ENCODE measurements at regions not wholly inside any gene's neighbourhood (a gene's known extent, or its start where the extent isn't known, plus 50 kb on each side); places are given as distances from the start of the nearest gene placed in this dataset.
"Not testable (repeated sequence)": the region's sequence is repeated elsewhere in the genome, so short reads cannot be mapped to it uniquely, and the experiment has no call there.

DNA sequence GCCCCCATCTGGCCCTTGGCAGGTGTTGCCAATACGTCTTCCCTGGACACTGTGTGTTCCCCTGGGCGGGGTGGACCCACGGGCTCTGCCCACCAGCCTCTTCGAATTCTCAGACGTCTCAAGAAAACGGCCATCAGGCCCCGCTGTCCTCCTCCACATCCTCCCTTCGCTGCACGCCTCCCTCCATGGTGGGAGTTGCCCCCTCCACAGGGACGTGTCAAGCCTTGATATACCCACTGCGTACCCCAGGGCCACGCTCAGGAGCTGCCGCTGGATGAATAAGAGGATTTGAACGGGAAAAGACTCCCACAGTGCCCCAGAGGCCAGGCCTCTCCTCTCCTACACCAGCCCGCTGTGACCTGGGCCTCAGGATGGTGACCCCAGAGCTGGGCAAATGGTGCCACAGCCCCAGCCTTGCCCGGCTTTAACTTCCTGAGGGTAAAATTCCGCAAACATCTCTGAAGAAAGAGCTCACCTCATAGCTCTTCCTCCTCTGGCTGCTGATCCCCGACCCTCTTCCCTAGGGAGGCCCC is 399.3 kb upstream of the MYT1L start:
- DNase-seq, result no peak

GRCh38 chr2:2729246-2729645 is 398.2 kb upstream of the MYT1L start:
- DNase-seq, result no peak

DNA sequence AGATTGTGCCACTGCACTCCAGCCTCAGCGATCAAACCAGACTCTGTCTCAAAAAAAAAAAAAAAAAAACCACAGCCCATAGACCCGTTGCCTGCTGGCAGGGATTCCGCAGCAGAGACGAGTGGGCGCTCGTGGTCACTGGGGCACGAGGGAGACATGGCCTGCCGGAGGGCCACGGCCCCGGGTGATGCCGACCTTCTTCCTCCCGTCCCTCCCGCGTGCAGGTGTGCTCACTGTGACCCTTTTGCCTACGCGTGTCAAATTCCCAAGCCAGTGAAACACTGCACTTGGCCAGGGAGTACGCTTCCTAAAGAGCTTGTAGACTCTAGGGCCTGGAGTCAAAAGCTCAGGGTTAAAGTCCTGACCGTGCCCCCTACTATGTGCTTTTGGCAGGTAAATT is 397.6 kb upstream of the MYT1L start:
- DNase-seq, result no peak

- no peak for DNase-seq
These were observed 396.9 kb upstream of the MYT1L start for GRCh38 chr2:2727876-2728511.

- DNase-seq, result no peak
These were observed 395.1 kb upstream of the MYT1L start for GRCh38 chr2:2726163-2726562.

GRCh38 chr2:2723064-2723463 is 392.0 kb upstream of the MYT1L start:
- no peak for DNase-seq

DNA sequence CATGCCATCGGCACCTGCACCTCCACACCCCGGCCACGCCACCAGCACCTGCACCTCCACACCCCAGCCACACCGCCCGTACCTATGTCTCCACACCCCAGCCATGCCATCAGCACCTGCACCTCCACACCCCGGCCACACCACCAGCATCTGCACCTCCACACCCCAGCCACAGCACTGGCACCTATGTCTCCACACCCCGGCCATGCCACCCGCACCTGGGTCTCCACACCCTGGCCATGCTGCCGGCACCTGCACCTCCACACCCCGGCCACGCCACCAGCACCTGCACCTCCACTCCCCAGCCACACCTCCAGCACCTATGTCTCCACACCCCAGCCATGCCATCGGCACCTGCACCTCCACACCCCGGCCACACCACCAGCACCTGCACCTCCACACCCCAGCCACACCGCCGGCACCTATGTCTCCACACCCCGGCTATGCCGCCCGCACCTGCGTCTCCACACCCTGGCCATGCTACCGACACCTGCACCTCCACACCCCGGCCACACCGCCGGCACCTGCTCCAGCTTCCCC is 390.3 kb upstream of the MYT1L start:
- DNase-seq, result no peak

GRCh38 chr2:2720806-2721205 is 389.7 kb upstream of the MYT1L start:
- DNase-seq, result not testable (repeated sequence)

GRCh38 chr2:2720351-2720750 is 389.3 kb upstream of the MYT1L start:
- no peak for DNase-seq

- no peak for DNase-seq
These were observed 388.7 kb upstream of the MYT1L start for GRCh38 chr2:2719781-2720180.

DNA sequence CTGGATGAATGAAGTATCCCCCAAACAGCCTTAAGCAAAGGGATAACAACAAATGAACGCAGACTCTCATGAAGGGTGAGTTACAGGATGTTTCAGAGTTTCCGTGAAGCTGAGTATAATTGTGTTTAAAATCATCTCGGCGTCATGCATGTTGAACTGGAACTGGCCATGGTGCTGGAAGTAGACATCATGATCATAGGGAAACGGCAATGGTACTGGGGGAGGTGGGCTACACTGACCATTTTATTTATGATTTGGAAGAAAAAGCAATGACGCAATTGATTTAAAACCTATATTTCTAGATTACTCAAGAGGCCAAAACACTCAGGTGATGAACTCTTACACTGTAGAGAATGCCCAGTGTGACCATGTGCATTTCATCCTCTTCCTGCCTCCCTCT is 387.9 kb upstream of the MYT1L start:
- DNase-seq, result no peak

- no peak for DNase-seq
These were observed 386.3 kb upstream of the MYT1L start for GRCh38 chr2:2717406-2717805.

DNA sequence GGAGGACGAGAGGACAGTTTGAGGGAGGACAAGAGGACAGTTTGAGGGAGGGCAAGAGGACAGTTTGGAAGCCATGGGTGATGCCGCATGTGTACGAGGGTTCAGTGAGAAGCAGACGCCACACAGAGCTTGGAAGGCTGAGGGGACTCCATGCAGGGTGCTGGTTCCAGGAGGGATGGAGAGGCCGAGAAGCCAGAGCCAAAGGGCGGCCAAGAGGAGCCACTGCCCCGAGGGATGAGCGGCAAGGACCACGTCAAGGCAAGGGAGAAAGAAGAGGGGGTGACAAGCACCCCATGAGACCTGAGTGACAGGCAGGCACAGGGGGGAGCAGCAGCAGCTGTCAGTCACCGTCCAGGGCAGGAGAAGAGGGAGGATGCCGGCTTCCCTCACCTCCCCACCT is 385.7 kb upstream of the MYT1L start:
- DNase-seq, result no peak

- DNase-seq, result no peak
These were observed 384.2 kb upstream of the MYT1L start for GRCh38 chr2:2715036-2715818.

DNA sequence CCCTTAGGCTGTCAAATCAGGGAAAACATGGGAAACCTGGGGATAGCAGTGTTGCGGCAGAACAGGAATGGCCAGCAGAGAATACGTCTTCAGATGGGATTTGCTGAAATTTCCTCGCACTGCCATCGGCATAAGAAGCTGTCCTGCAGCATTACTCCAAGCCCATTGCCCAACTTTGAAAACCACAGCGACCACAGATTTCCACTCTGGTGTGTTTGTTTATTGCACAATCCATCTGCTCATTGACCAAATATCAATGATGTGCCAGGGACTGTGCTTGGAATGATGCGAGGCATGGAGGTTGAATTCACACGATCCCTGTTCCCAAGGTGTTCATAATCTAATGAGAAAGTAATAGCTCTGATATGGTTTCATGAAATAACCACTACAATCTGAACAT is 383.3 kb upstream of the MYT1L start:
- no peak for DNase-seq

- DNase-seq, result no peak
These were observed 378.3 kb upstream of the MYT1L start for GRCh38 chr2:2709431-2709770.

- DNase-seq, result no peak
These were observed 377.7 kb upstream of the MYT1L start for GRCh38 chr2:2708575-2709430.

- DNase-seq, result no peak
These were observed 376.3 kb upstream of the MYT1L start for GRCh38 chr2:2707206-2707991.

DNA sequence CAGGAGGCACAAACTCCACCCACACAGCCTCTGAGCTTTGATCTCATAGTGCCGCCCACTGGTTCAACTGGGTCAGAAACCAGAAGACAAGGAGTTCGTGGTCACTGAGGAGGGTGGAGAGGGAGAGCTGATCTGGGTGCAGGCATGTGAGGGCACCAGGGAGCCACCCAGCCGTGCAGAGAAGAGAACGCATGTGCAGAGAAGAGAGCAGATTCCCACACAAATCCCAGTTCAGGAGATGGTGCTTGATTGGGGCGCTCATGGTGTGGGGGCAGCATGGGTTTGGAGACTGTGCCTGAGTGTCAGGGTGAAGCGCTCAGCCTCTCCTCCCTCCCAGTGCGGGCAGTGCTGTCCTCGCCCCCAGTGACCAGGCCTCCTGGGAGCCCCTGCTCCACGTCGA is 375.2 kb upstream of the MYT1L start:
- DNase-seq, result no peak

GRCh38 chr2:2705871-2706270 is 374.8 kb upstream of the MYT1L start:
- no peak for DNase-seq

DNA sequence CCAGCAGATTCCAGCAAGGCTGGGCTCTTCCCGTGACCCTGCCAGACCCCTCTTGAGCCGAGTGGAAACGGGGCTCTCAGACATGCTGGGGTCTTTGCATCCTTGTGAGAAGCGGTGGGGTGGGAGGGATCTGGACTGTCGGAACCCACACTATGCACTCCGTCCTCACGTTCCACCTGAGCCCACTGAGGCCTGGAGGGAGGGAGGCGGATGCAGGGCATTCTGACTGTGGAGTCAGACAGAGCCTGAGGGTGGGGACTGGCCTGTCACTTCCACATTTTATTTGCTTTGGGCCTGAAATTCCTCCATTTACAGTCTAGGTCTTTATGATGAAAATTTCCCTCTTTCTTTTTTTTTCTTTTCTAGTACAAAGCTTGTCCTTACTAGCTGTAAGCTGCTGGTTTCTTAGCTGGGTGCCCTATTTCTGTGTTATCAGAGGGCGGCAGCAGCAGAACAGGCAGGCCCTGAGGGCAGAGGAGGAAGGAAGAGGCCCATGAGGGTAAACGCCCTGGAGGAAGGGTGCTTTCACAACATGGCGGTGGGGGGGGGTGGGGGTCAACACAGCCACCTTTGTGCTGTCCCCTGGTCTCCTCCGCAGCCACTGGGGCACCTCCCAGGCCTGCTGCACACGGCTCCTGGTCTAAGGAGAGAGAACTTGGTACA is 373.5 kb upstream of the MYT1L start:
- DNase-seq, result no peak
